B cell (primary cell): ENCODE measurements at regions not wholly inside any gene's neighbourhood (a gene's known extent, or its start where the extent isn't known, plus 50 kb on each side); places are given as distances from the start of the nearest gene placed in this dataset.

Experiments used
- ATAC-seq: fragments of 200-7000 bp; cut with Tn5 transposase; one replicate; pipeline ENCODE4 v1.10.0; 2021; ENCODE audit warnings: low read depth, mild to moderate bottlenecking, moderate number of reproducible peaks, moderate library complexity
- CTCF ChIA-PET: fragments of 350-600 bp; sonication (Branson Sonifier 250); formaldehyde crosslinking; loops from one replicate; lab custom pipeline; 2021; ENCODE audit warnings: antibody characterized with exemption, inconsistent platforms; lab: Charles Lee
- POLR2A ChIA-PET: fragments of 350-600 bp; sonication (Branson Sonifier 250); formaldehyde crosslinking; loops from one replicate; lab custom pipeline; 2021; ENCODE audit warnings: antibody characterized with exemption; lab: Charles Lee
- DNase-seq: peaks from one replicate; pipeline ENCODE4 v3.0.0; 2013
- H2AFZ ChIP-seq: 2 replicates; pipeline ENCODE4 v1.6.1; 2012; ENCODE audit warnings: mild to moderate bottlenecking, low read depth, low read length; ENCODE audit not compliant: insufficient read depth, poor library complexity, severe bottlenecking
- H3K27ac ChIP-seq, 2 donors: 1 replicate in 1 of 2; 2 replicates in 1 of 2; pipeline ENCODE4 v1.5.1; 2012 to 2013; ENCODE audit warnings: low read length in 2 of 2, mild to moderate bottlenecking in 2 of 2, moderate library complexity in 1 of 2
- H3K27me3 ChIP-seq, 4 experiments: fragments of 200-600 bp in 1 of 4; sonication (generic) in 1 of 4; replicated peaks in 1 of 4; 1 replicate in 2 of 4; 2 replicates in 2 of 4; pipeline versions ENCODE4 v1.6.1 to v1.7.0; 2013 to 2016; ENCODE audit warnings: low read length in 3 of 4, mild to moderate bottlenecking in 2 of 4, mixed read lengths in 1 of 4, moderate library complexity in 1 of 4; ENCODE audit not compliant: insufficient read depth in 4 of 4, control insufficient read depth in 3 of 4; ENCODE audit errors: control extremely low read depth in 1 of 4
- H3K36me3 ChIP-seq, 2 experiments: replicated peaks in 1 of 2; 1 replicate in 1 of 2; 2 replicates in 1 of 2; pipeline versions ENCODE4 v1.6.1 to v1.7.1; 2013; ENCODE audit warnings: low read length in 1 of 2; ENCODE audit not compliant: insufficient read depth in 2 of 2, control insufficient read depth in 1 of 2; ENCODE audit errors: control extremely low read depth in 1 of 2, extremely low read depth in 1 of 2
- H3K4me1 ChIP-seq, 2 donors: fragments of 200-600 bp in 1 of 2; sonication (generic) in 1 of 2; 1 replicate in 1 of 2; 2 replicates in 1 of 2; pipeline versions ENCODE4 v1.5.1 to v1.6.1; 2013 to 2017; ENCODE audit warnings: low read length in 2 of 2; ENCODE audit not compliant: control insufficient read depth in 2 of 2, insufficient read depth in 2 of 2
- H3K4me2 ChIP-seq: replicated peaks from 2 replicates; pipeline ENCODE3; 2012; ENCODE audit warnings: mild to moderate bottlenecking, low read depth, low read length; ENCODE audit not compliant: poor library complexity, severe bottlenecking
- H3K4me3 ChIP-seq, 5 experiments: fragments of 200-600 bp in 1 of 5; sonication (generic) in 1 of 5; 1 replicate in 3 of 5; 2 replicates in 2 of 5; pipeline versions ENCODE4 v1.5.1 to v1.7.0; 2011 to 2016; ENCODE audit warnings: low read length in 4 of 5, mild to moderate bottlenecking in 4 of 5, low read depth in 2 of 5, control low read depth in 1 of 5, moderate library complexity in 1 of 5; ENCODE audit not compliant: insufficient read depth in 1 of 5; ENCODE audit errors: control extremely low read depth in 1 of 5, extremely low read depth in 1 of 5
- H3K79me2 ChIP-seq: fragments of 200-600 bp; sonication (generic); one replicate; pipeline ENCODE4 v1.6.0; 2016; ENCODE audit warnings: low read length; ENCODE audit not compliant: control insufficient read depth, insufficient read depth
- H3K9ac ChIP-seq: fragments of 200-600 bp; sonication (generic); 2 replicates; pipeline ENCODE4 v1.6.1; 2017; ENCODE audit warnings: mild to moderate bottlenecking, low read length, moderate library complexity
- H3K9me3 ChIP-seq, 3 donors: one replicate each; pipeline versions ENCODE4 v1.6.1 to v1.7.1; 2013; ENCODE audit warnings: low read length in 2 of 3; ENCODE audit not compliant: control insufficient read depth in 2 of 3, insufficient read depth in 1 of 3; ENCODE audit errors: control extremely low read depth in 1 of 3
- H4K20me1 ChIP-seq: 2 replicates; pipeline ENCODE4 v1.6.0; 2012; ENCODE audit warnings: mild to moderate bottlenecking, low read length; ENCODE audit not compliant: insufficient read depth, control insufficient read depth, poor library complexity, severe bottlenecking
- H3K27ac Mint-ChIP-seq: one replicate; pipeline ENCODE4 v1.8.0; 2021; ENCODE audit warnings: mixed read lengths
- H3K27me3 Mint-ChIP-seq: one replicate; pipeline ENCODE4 v1.8.0; 2021; ENCODE audit warnings: mixed read lengths
- H3K4me1 Mint-ChIP-seq: one replicate; pipeline ENCODE4 v1.8.0; 2021; ENCODE audit warnings: mixed read lengths
- H3K4me3 Mint-ChIP-seq: one replicate; pipeline ENCODE4 v1.8.0; 2021; ENCODE audit warnings: mixed read lengths
- H3K9me3 Mint-ChIP-seq: one replicate; pipeline ENCODE4 v1.8.0; 2022; ENCODE audit warnings: mixed read lengths; ENCODE audit not compliant: insufficient read depth
- CTCF ChIP-seq: fragments of 200-600 bp; IDR thresholded peaks from one replicate; pipeline ENCODE4 v1.8.0; 2022; ENCODE audit warnings: antibody characterized with exemption, mild to moderate bottlenecking
- EZH2 ChIP-seq: IDR thresholded peaks from 2 replicates; pipeline ENCODE4 v1.6.1; 2012; ENCODE audit warnings: borderline replicate concordance, low read depth, mild to moderate bottlenecking, moderate library complexity, low read length; ENCODE audit not compliant: insufficient read depth, poor library complexity, severe bottlenecking
- WGBS: methylation state at CpG from one replicate; pipeline ENCODE4 v1.1.5; 2013; ENCODE audit warnings: missing lambda C conversion rate; ENCODE audit not compliant: insufficient coverage; 5-methylcytosine and 5-hydroxymethylcytosine counted together
- intact Hi-C: fragments of 100-400 bp; cut with micrococcal nuclease; formaldehyde crosslinking; loops from one replicate; pipeline ENCODE4 v1.10.0; 2022

DNA sequence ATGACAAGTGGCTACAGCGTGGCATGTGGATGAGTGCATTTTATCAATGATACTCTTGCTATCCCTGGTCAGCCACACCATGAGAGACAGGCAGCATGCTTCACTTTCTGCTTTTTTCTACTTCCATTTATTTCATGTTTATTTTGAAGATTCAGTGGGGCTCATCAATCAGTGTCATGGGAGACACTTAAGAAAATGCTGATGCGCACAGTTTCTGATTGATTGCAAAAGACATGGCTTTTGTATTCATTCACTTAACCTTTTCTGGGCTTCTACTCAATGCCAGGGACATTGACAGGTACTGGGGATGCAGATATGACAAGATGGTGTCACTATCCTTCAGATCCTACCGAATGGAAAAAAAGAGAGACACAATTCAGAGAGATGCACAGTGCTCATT, 50.9 kb upstream of the CFAP161 start:
- Mint-ChIP-seq H3K27ac (no peak overlapping the region), H3K9me3 (no peaks in the 10 kb centered on the region), H3K27me3 (peaks cover 2% of the 10 kb centered on the region), H3K4me1 (no peaks in the 10 kb centered on the region), H3K4me3 (no peak overlapping the region)
- Histone ChIP-seq H2AFZ (no peak overlapping the region), H3K27me3 (no peaks in the 10 kb centered on the region), H3K4me1 (no peaks in the 10 kb centered on the region), H3K27ac (no peak overlapping the region), H3K79me2 (no peaks in the 10 kb centered on the region), H3K9me3 (no peaks in the 10 kb centered on the region), H4K20me1 (no peaks in the 10 kb centered on the region), H3K4me2 (no peak overlapping the region), H3K36me3 (no peaks in the 10 kb centered on the region), H3K9ac (no peak overlapping the region), H3K4me3 (no peak overlapping the region)
- 93% methylated on average over 2 of the region's 3 CpGs for WGBS
- POLR2A ChIA-PET: no interaction called here
- CTCF ChIA-PET: no interaction called here
- TF ChIP-seq CTCF: no peak
- no peak for TF ChIP-seq EZH2
- ATAC-seq (no peak), DNase-seq (no peak)
- intact Hi-C loops: no loop called here
